IMR-90 (cell line): ENCODE measurements at regions not wholly inside any gene's neighbourhood (a gene's known extent, or its start where the extent isn't known, plus 50 kb on each side); places are given as distances from the start of the nearest gene placed in this dataset.

Source experiments
- ATAC-seq: fragments of 200-7000 bp; cut with Tn5 transposase; 2 replicates; pipeline ENCODE4 v1.9.1; 2020; ENCODE audit warnings: low read depth, mild to moderate bottlenecking, moderate library complexity
- BruUV-seq: library from RNA; stranded (reverse); fragments of 400-500 nt; replicated peaks from 2 replicates; lab custom pipeline; 2021; lab: Mats Ljungman, UMichigan
- CTCF ChIA-PET: fragments of 300-600 bp; formaldehyde crosslinking; extraction: SDS; loops from one replicate; lab custom pipeline; 2021; ENCODE audit warnings: antibody characterized with exemption; lab: Yijun Ruan, JAX
- POLR2A ChIA-PET: fragments of 300-600 bp; sonication (Branson Sonifier 250); formaldehyde crosslinking; loops from one replicate; lab custom pipeline; 2022; ENCODE audit warnings: antibody characterized with exemption; ENCODE audit not compliant: unreplicated experiment; lab: Charles Lee
- DNase-seq: peaks from one replicate; pipeline ENCODE4 v3.0.0; 2013
- H2AFZ ChIP-seq: replicated peaks from 2 replicates; pipeline ENCODE3; 2013; ENCODE audit warnings: low read length, mild to moderate bottlenecking; ENCODE audit not compliant: poor library complexity
- H2AK5ac ChIP-seq: 2 replicates; pipeline ENCODE4 v1.6.1; 2013; ENCODE audit warnings: low read depth, low read length, inconsistent platforms
- H2AK9ac ChIP-seq: replicated peaks from 2 replicates; pipeline ENCODE3; 2013; ENCODE audit warnings: mild to moderate bottlenecking, low read depth, low read length, moderate library complexity; ENCODE audit not compliant: poor library complexity
- H2BK120ac ChIP-seq: 2 replicates; pipeline ENCODE4 v1.6.1; 2013; ENCODE audit warnings: low read depth, low read length, inconsistent platforms
- H2BK15ac ChIP-seq: 3 replicates; pipeline ENCODE4 v1.6.1; 2013; ENCODE audit warnings: low read depth, low read length, inconsistent platforms
- H2BK20ac ChIP-seq: 2 replicates; pipeline ENCODE4 v1.6.1; 2013; ENCODE audit warnings: low read depth, mild to moderate bottlenecking, inconsistent platforms, low read length, moderate library complexity
- H2BK5ac ChIP-seq: 2 replicates; pipeline ENCODE4 v1.6.1; 2013; ENCODE audit warnings: mild to moderate bottlenecking, low read depth, low read length, inconsistent platforms; ENCODE audit not compliant: poor library complexity, severe bottlenecking
- H3K14ac ChIP-seq: replicated peaks from 2 replicates; pipeline ENCODE4 v1.6.1; 2013; ENCODE audit warnings: low read depth, low read length, inconsistent platforms
- H3K18ac ChIP-seq: 2 replicates; pipeline ENCODE4 v1.6.1; 2013; ENCODE audit warnings: low read depth, low read length, control low read depth
- H3K23ac ChIP-seq: 2 replicates; pipeline ENCODE4 v1.6.1; 2013; ENCODE audit warnings: low read depth, low read length, inconsistent platforms
- H3K27ac ChIP-seq: 2 replicates; pipeline ENCODE4 v1.5.1; 2013; ENCODE audit warnings: mild to moderate bottlenecking, control low read depth, low read length; ENCODE audit not compliant: insufficient read depth
- H3K27me3 ChIP-seq: 2 replicates; pipeline ENCODE4 v1.6.1; 2013; ENCODE audit warnings: low read length; ENCODE audit not compliant: control insufficient read depth, insufficient read depth
- H3K36me3 ChIP-seq: 2 replicates; pipeline ENCODE4 v1.6.1; 2013; ENCODE audit warnings: low read length, mixed read lengths; ENCODE audit not compliant: control insufficient read depth, insufficient read depth
- H3K4ac ChIP-seq: 2 replicates; pipeline ENCODE4 v1.6.1; 2013; ENCODE audit warnings: low read depth, low read length, inconsistent platforms
- H3K4me1 ChIP-seq: 2 replicates; pipeline ENCODE4 v1.6.1; 2013; ENCODE audit warnings: low read length, mixed read lengths; ENCODE audit not compliant: control insufficient read depth, insufficient read depth
- H3K4me2 ChIP-seq: 2 replicates; pipeline ENCODE4 v1.6.1; 2013; ENCODE audit warnings: low read depth, mild to moderate bottlenecking, control low read depth, low read length, moderate library complexity
- H3K4me3 ChIP-seq: 2 replicates; pipeline ENCODE4 v1.5.1; 2013; ENCODE audit warnings: low read depth, mild to moderate bottlenecking, control low read depth, low read length, moderate library complexity; ENCODE audit not compliant: insufficient read depth
- H3K56ac ChIP-seq: 2 replicates; pipeline ENCODE4 v1.6.1; 2013; ENCODE audit warnings: low read length, inconsistent platforms; ENCODE audit not compliant: insufficient read depth; ENCODE audit errors: extremely low read depth
- H3K79me1 ChIP-seq, 2 experiments: 2 replicates each; pipeline ENCODE4 v1.6.1; 2013; ENCODE audit warnings: low read length in 2 of 2, inconsistent platforms in 1 of 2, low read depth in 1 of 2
- H3K9ac ChIP-seq: 2 replicates; pipeline ENCODE4 v1.6.1; 2013; ENCODE audit warnings: low read depth, low read length, control low read depth
- H3K9me1 ChIP-seq: 2 replicates; pipeline ENCODE4 v1.6.1; 2013; ENCODE audit warnings: low read length, inconsistent platforms; ENCODE audit not compliant: insufficient read depth
- H3K9me3 ChIP-seq: 2 replicates; pipeline ENCODE4 v1.6.1; 2013; ENCODE audit warnings: low read length; ENCODE audit not compliant: control insufficient read depth, insufficient read depth
- H4K20me1 ChIP-seq: 2 replicates; pipeline ENCODE4 v1.6.1; 2013; ENCODE audit warnings: low read length, inconsistent platforms; ENCODE audit not compliant: insufficient read depth
- H4K5ac ChIP-seq: 2 replicates; pipeline ENCODE4 v1.6.1; 2013; ENCODE audit warnings: mild to moderate bottlenecking, low read depth, low read length, control low read depth
- H4K8ac ChIP-seq, 2 experiments: 2 replicates each; pipeline ENCODE4 v1.6.1; 2013; ENCODE audit warnings: low read depth in 2 of 2, low read length in 2 of 2, control low read depth in 1 of 2, inconsistent platforms in 1 of 2
- H4K91ac ChIP-seq: 2 replicates; pipeline ENCODE4 v1.6.1; 2013; ENCODE audit warnings: low read depth, low read length, inconsistent platforms; ENCODE audit not compliant: insufficient read depth
- BHLHE40 ChIP-seq: fragments of 150-350 bp; IDR thresholded peaks from 2 replicates; pipeline ENCODE4 v1.6.1; 2016; ENCODE audit warnings: mild to moderate bottlenecking, low read depth, low read length
- CHD1 ChIP-seq: IDR thresholded peaks from 2 replicates; pipeline ENCODE4 v1.6.1; 2012; ENCODE audit warnings: low read depth, low read length, improper control_type of control experiment
- MAFK ChIP-seq: IDR thresholded peaks from 2 replicates; pipeline ENCODE4 v1.6.1; 2012; ENCODE audit warnings: low read depth, low read length, improper control_type of control experiment
- MAZ ChIP-seq: IDR thresholded peaks from 2 replicates; pipeline ENCODE4 v1.6.1; 2012; ENCODE audit warnings: low read depth, mild to moderate bottlenecking, low read length, improper control_type of control experiment, moderate library complexity, borderline replicate concordance
- NFE2L2 ChIP-seq: fragments of 150-350 bp; IDR thresholded peaks from 2 replicates; pipeline ENCODE4 v1.6.1; 2016; ENCODE audit warnings: low read depth, mild to moderate bottlenecking, low read length
- POLR2A ChIP-seq: IDR thresholded peaks from 2 replicates; pipeline ENCODE4 v1.6.1; 2012; ENCODE audit warnings: mild to moderate bottlenecking, low read depth, low read length
- WGBS, 2 experiments: methylation state at CpG; one replicate each; pipeline versions ENCODE4 v1.1.5 to v1.1.7; 2013; ENCODE audit warnings: missing lambda C conversion rate in 2 of 2; ENCODE audit not compliant: insufficient read length in 1 of 2; ENCODE audit errors: extremely low coverage in 2 of 2; 5-methylcytosine and 5-hydroxymethylcytosine counted together
- dilution Hi-C: fragments of 300-500 bp; cut with HindIII; formaldehyde crosslinking; loops from one replicate; pipeline ENCODE4 v1.14.3; 2018; ENCODE audit warnings: low sequenced_read_pairs; ENCODE audit not compliant: unreplicated experiment
- in situ Hi-C: fragments of 300-500 bp; cut with MboI; formaldehyde crosslinking; loops from 3 replicates; pipeline ENCODE4 v1.14.3; 2019; ENCODE audit warnings: low sequenced_read_pairs, inconsistent platforms, mixed read lengths
- intact Hi-C: fragments of 100-400 bp; cut with micrococcal nuclease; formaldehyde crosslinking; loops from 2 replicates; pipeline ENCODE4 v1.10.0; 2022
- TF ChIP-seq, protein P1 (sequence below): conservative IDR thresholded peaks from 2 replicates; pipeline ENCODE4 v1.5.1; 2012; ENCODE audit warnings: mild to moderate bottlenecking, low read depth, low read length, improper control_type of control experiment
- TF ChIP-seq, protein P2 (sequence below): fragments of 150-350 bp; IDR thresholded peaks from 2 replicates; pipeline ENCODE4 v1.6.1; 2016; ENCODE audit warnings: low read depth, mild to moderate bottlenecking, low read length, moderate library complexity, borderline replicate concordance

DNA sequence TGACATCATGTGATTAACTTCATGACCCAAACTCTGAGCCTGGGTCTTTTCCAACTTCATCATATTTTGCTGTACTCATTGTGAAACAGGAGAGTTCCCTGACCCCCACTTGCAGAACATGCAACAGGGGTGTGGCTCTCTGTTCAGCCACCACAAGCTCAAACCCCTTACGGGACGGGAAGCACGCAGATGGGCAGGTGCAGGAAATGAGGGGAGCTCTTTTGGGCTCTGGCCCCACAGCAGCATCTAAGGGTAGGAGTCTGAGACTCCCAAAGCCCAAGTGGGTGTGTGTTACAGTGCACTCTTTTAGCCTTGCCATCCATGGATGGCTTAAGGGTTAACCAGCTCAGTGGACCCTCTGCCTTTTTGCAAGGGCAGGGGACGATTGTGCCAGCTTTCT lies 599.5 kb upstream of the SMIM31 start:
- Histone ChIP-seq H3K4me3 (no peak overlapping the region), H4K20me1 (no peaks in the 10 kb centered on the region), H3K36me3 (no peaks in the 10 kb centered on the region), H3K23ac (no peak overlapping the region), H2BK120ac (no peak overlapping the region), H4K5ac (no peak overlapping the region), H4K91ac (no peak overlapping the region), H3K9me3 (peaks cover 8% of the 10 kb centered on the region), H2BK15ac (no peak overlapping the region), H2AFZ (no peak overlapping the region), H3K56ac (no peak overlapping the region), H3K14ac (no peak overlapping the region), H2AK9ac (no peak overlapping the region), H2BK20ac (no peak overlapping the region), H4K8ac (no peak overlapping the region), H3K18ac (no peak overlapping the region), H3K4me1 (no peaks in the 10 kb centered on the region), H3K27ac (no peak overlapping the region), H2BK5ac (no peak overlapping the region), H3K4ac (no peak overlapping the region), H3K27me3 (no peaks in the 10 kb centered on the region), H3K4me2 (no peak overlapping the region), H3K79me1 (no peaks in the 10 kb centered on the region), H2AK5ac (no peak overlapping the region), H3K9me1 (no peaks in the 10 kb centered on the region), H3K9ac (no peak overlapping the region)
- no TSS peak for BruUV-seq
- no peak for DNase-seq
- in situ Hi-C loops (no loop called here), intact Hi-C loops (no loop called here), dilution Hi-C loops (no loop called here)
- ATAC-seq = no peak
- POLR2A ChIA-PET = no interaction called here
- TF ChIP-seq BHLHE40 (no peak), POLR2A (no peak), MAZ (no peak), NFE2L2 (no peak), MAFK (no peak), CHD1 (no peak)
- TF ChIP-seq, protein P1, sequence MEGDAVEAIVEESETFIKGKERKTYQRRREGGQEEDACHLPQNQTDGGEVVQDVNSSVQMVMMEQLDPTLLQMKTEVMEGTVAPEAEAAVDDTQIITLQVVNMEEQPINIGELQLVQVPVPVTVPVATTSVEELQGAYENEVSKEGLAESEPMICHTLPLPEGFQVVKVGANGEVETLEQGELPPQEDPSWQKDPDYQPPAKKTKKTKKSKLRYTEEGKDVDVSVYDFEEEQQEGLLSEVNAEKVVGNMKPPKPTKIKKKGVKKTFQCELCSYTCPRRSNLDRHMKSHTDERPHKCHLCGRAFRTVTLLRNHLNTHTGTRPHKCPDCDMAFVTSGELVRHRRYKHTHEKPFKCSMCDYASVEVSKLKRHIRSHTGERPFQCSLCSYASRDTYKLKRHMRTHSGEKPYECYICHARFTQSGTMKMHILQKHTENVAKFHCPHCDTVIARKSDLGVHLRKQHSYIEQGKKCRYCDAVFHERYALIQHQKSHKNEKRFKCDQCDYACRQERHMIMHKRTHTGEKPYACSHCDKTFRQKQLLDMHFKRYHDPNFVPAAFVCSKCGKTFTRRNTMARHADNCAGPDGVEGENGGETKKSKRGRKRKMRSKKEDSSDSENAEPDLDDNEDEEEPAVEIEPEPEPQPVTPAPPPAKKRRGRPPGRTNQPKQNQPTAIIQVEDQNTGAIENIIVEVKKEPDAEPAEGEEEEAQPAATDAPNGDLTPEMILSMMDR = no peak
- TF ChIP-seq, protein P2, sequence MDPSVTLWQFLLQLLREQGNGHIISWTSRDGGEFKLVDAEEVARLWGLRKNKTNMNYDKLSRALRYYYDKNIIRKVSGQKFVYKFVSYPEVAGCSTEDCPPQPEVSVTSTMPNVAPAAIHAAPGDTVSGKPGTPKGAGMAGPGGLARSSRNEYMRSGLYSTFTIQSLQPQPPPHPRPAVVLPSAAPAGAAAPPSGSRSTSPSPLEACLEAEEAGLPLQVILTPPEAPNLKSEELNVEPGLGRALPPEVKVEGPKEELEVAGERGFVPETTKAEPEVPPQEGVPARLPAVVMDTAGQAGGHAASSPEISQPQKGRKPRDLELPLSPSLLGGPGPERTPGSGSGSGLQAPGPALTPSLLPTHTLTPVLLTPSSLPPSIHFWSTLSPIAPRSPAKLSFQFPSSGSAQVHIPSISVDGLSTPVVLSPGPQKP = no peak
- WGBS, 2 experiments = no CpG with 5 or more reads among the region's 4 CpGs
- CTCF ChIA-PET = no interaction called here
